GM19397 (cell line): ENCODE measurements at regions not wholly inside any gene's neighbourhood (a gene's known extent, or its start where the extent isn't known, plus 50 kb on each side); places are given as distances from the start of the nearest gene placed in this dataset.

Experiments used
- ATAC-seq: cut with Tn5 transposase; IDR thresholded peaks from one replicate; pipeline ENCODE4 v1.9.1; 2021; ENCODE audit warnings: mild to moderate bottlenecking, moderate library complexity; ENCODE audit not compliant: unreplicated experiment

GRCh38 chr1:191629836-191630235 lies 528.4 kb upstream of the RGS18 start:
- no peak for ATAC-seq

GRCh38 chr1:191634801-191635508 lies 523.3 kb upstream of the RGS18 start:
- ATAC-seq, result no peak

DNA sequence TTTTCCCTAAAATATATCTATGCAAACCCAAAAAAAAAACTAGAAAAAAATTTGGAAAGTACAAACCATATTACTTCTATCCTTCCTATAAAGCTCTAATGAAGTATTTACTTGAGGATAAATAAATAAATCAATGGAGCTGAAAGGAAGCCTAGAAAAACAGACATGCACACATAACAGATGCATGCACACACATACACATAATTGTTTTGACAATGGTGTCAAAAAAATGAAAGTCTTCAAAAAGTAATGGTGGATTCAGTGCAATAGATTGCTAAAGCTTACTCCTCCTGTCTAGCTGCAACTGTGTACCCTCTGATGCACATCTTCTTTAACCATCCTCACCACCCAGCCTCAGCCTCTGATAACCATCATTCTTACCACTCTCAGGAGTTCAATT lies 521.9 kb upstream of the RGS18 start:
- no peak for ATAC-seq

- no peak for ATAC-seq
These were observed 516.6 kb upstream of the RGS18 start for GRCh38 chr1:191641420-191642260.

DNA sequence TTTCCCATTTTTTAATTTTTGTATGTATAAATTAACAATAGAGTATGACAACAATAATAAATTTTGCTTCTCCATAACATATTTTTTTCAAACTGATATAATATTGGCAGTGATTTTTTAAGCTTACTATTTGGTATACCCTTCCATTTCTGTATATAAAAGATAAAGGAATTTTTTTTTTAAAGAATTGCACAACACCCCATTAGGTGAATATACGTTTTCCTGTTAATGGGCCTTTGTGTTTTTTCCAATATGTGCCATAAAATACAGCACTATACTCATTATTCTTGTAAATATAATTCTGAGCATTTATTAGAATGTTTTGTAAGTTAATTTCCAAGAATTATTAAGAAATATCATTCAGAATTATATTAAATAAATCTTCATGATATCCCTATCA lies 515.2 kb upstream of the RGS18 start:
- ATAC-seq, result no peak

- ATAC-seq, result no peak
These were observed 509.3 kb upstream of the RGS18 start for GRCh38 chr1:191648939-191649338.

GRCh38 chr1:191662051-191662450 lies 496.2 kb upstream of the RGS18 start:
- no peak for ATAC-seq

DNA sequence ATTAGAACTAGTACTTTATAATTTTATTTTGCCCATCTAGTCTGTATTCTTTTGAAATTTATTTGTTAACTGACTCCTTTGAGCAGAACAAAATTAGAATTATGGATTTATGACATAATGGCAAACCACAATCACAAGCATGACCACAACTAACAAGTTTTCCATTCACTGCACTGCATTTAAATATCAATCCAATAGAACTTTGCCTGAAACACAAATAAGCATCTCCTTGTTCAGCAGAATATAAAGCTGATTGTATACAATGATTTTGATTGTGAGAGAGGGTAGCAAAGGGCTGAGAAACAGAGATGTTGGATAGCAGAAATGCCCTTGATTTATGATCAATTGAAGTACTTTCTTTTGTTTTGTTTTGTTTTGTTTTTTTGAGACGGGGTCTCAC lies 495.5 kb upstream of the RGS18 start:
- no peak for ATAC-seq

- ATAC-seq, result no peak
These were observed 489.7 kb upstream of the RGS18 start for GRCh38 chr1:191668525-191668924.

DNA sequence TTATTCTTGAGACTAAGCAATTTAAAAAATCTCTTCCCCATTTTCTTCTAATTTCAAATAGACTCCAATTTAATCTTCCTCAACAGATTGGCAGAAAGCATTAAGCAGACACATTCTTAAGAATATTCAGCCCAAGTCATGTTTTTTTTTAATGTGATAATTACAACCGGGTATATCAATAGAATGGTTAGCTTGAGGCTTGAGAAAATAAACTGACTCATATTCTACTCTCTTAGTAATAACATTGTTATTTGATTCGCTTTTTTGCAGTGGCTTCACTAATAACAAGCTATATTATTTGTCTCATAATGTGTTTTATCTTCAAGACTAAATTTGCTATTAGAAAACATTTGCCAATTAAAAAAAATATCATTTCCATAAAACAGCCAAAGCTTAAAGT lies 488.6 kb upstream of the RGS18 start:
- ATAC-seq, result no peak

- ATAC-seq, result no peak
These were observed 487.0 kb upstream of the RGS18 start for GRCh38 chr1:191671236-191671635.

GRCh38 chr1:191674626-191675179 lies 483.6 kb upstream of the RGS18 start:
- no peak for ATAC-seq

- no peak for ATAC-seq
These were observed 482.1 kb upstream of the RGS18 start for GRCh38 chr1:191675856-191676783.

GRCh38 chr1:191685669-191686068 lies 472.6 kb upstream of the RGS18 start:
- no peak for ATAC-seq

- no peak for ATAC-seq
These were observed 470.5 kb upstream of the RGS18 start for GRCh38 chr1:191687721-191688120.

DNA sequence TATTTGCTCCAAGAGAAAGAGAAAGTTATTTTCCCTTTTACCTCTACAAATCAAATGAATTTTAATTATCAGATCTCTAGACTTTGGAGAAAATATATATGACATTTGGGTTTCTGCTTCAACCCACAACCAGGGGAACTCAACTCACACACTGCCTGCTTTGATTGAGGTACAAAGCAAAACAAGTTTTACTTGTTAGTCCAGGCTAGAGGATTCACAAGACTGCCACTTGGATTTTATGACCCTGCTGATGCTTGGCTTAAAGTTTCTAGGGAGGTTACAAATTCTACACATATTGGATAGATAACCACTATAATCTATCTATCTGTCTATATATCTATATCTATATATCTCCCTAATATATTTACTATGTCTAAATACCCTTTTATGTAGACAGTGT lies 467.3 kb upstream of the RGS18 start:
- ATAC-seq, result no peak

DNA sequence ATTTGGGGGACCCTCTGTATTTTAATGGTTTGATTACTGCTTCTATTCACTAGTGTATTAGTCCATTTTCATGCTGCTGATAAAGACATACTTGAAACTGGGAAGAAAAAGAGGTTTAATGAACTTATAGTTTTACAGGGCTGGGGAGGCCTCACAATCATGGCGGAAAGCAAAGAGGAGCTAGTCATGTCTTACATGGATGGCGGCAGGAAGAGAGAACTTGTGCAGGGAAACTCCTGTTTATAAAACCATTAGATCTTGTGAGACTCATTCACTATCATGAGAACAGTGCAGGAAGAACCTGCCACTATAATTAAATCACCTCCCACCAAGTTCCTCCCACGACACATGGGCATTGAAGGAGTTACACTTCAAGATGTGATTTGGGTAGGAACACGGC lies 464.5 kb upstream of the RGS18 start:
- no peak for ATAC-seq

DNA sequence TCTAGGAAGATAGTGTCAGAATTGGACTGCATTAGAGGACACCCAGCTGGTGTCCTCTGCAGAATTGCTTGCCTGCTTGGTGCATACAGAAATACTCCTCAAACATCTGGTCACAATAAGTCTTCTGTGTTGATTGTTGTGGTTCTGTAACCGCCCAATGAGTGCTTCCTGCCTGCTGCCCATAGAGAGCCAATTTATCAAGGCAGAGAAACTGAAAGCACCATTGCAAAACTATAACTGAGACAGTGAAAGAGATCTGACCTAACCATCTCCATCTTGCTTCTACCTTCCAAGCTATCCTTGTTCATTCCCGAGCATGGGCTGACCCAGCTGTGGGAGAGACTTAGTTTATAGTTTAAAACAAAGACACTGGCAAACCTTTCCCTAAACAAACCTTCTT lies 462.4 kb upstream of the RGS18 start:
- ATAC-seq, result peak; percentile 87

DNA sequence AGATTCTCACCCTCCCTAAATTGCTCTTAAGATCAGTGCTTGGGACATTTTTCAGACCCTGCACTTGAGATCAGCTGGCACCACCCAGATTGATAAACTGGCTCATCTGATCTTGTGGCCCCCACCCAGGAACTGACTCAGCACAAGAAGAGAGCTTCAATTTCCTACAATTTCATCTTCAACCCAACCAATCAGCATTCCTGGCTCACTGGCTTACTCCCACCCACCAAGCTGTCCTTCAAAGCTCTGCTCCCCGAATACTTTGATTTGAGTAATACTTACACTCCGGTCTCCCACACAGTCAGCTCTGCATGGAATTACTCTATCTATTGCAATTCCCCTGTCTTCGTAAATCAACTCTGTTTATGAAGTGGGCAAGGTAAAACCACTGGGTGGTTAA lies 461.9 kb upstream of the RGS18 start:
- no peak for ATAC-seq

- ATAC-seq, result no peak
These were observed 460.7 kb upstream of the RGS18 start for GRCh38 chr1:191697556-191697955.

- ATAC-seq, result no peak
These were observed 460.0 kb upstream of the RGS18 start for GRCh38 chr1:191698246-191698645.
